Right lobe of liver (tissue), 6 donors: ENCODE measurements at regions not wholly inside any gene's neighbourhood (a gene's known extent, or its start where the extent isn't known, plus 50 kb on each side); places are given as distances from the start of the nearest gene placed in this dataset.

Experiments
- ATAC-seq, 4 donors: fragments of 200-7000 bp; cut with Tn5 transposase; one replicate each; pipeline ENCODE4 v1.9.1; 2020; ENCODE audit warnings: mild to moderate bottlenecking in 4 of 4, moderate library complexity in 4 of 4
- DNase-seq, 3 donors: peaks; one replicate each; pipeline ENCODE4 v3.0.0-alpha.2; 2020
- H3K27ac ChIP-seq, 3 donors: fragments of 200-600 bp; one replicate each; pipeline ENCODE4 v1.8.0; 2022
- H3K27me3 ChIP-seq, 2 donors: fragments of 200-600 bp; one replicate each; pipeline ENCODE4 v1.8.0; 2022
- H3K36me3 ChIP-seq, 4 donors: fragments of 200-600 bp; sonication (generic) in 1 of 4; one replicate each; pipeline versions ENCODE4 v1.5.1 to v1.8.0; 2017 to 2022; ENCODE audit warnings: control low read depth in 1 of 4
- H3K4me1 ChIP-seq, 4 donors: fragments of 200-600 bp; sonication (generic) in 1 of 4; one replicate each; pipeline versions ENCODE4 v1.5.1 to v1.8.0; 2017 to 2022; ENCODE audit warnings: control low read depth in 1 of 4
- H3K4me3 ChIP-seq, 3 donors: fragments of 200-600 bp; one replicate each; pipeline ENCODE4 v1.8.0; 2022
- H3K9me3 ChIP-seq, 4 donors: fragments of 200-600 bp; sonication (generic) in 1 of 4; one replicate each; pipeline versions ENCODE4 v1.5.1 to v1.8.0; 2017 to 2022; ENCODE audit warnings: control low read depth in 1 of 4
- CTCF ChIP-seq, 4 donors: fragments of 200-600 bp in 3 of 4; fragments of 450-650 bp in 1 of 4; IDR thresholded peaks; one replicate each; pipeline versions ENCODE4 v1.5.1 to v1.8.0; 2016 to 2022; ENCODE audit warnings: antibody characterized with exemption in 4 of 4, mild to moderate bottlenecking in 2 of 4
- POLR2A ChIP-seq: fragments of 450-650 bp; IDR thresholded peaks from one replicate; pipeline ENCODE4 v1.6.1; 2017; ENCODE audit warnings: antibody characterized with exemption, mild to moderate bottlenecking
- WGBS: methylation state at CpG from one replicate; pipeline ENCODE4 v1.1.6; 2018; ENCODE audit warnings: low coverage, low lambda C conversion rate; ENCODE audit not compliant: insufficient coverage; ENCODE audit errors: missing lambda C conversion rate; 5-methylcytosine and 5-hydroxymethylcytosine counted together
- intact Hi-C, 2 donors: fragments of 100-400 bp; cut with DNase I; formaldehyde crosslinking; loops; one replicate each; pipeline versions ENCODE4 v1.11.2 to v1.14.1; 2022
- donor health status: DM: no; HTN: yes; CAD: no.
- donor health status: DM: no; HTN: no; CAD: no.
- donor health status: DM: no; HTN: no; CAD: no.
- donor health status: DM: no; HTN: yes; CAD: no.
- donor health status: DM: no; HTN: yes; CAD: no.

- TF ChIP-seq CTCF (IDR thresholded peaks at IDR 0.05): no peak
- no peak for TF ChIP-seq POLR2A
- Histone ChIP-seq H3K4me1 (no peaks in the 10 kb centered on the region), H3K27me3 (no peaks in the 10 kb centered on the region), H3K4me3 (no peak overlapping the region), H3K36me3 (no peaks in the 10 kb centered on the region), H3K27ac (no peak overlapping the region), H3K9me3 (no peaks in the 10 kb centered on the region)
- intact Hi-C loops: no loop called here
- ATAC-seq (peak in 1 of 4 donors; percentile 34), DNase-seq (no peak)
- 70% methylated on average over 2 of the region's 25 CpGs for WGBS
Observed at GRCh38 chr5:26669523-26669922, 368.9 kb downstream of the CDH9 start.

GRCh38 chr5:26669031-26669430 is 369.4 kb downstream of the CDH9 start:
- Histone ChIP-seq H3K27me3 (no peaks in the 10 kb centered on the region), H3K4me3 (no peak overlapping the region), H3K36me3 (no peaks in the 10 kb centered on the region), H3K9me3 (no peaks in the 10 kb centered on the region), H3K4me1 (no peaks in the 10 kb centered on the region), H3K27ac (no peak overlapping the region)
- TF ChIP-seq POLR2A: no peak
- no peak for TF ChIP-seq CTCF (IDR thresholded peaks at IDR 0.05)
- intact Hi-C loops: no loop called here
- WGBS: 58% methylated on average over 5 of the region's 14 CpGs
- no peak for ATAC-seq
- peak in 1 of 3 donors; percentile 16 for DNase-seq

- ATAC-seq (no peak), DNase-seq (no peak)
- Histone ChIP-seq H3K4me3 (no peak overlapping the region), H3K4me1 (no peaks in the 10 kb centered on the region), H3K27me3 (no peaks in the 10 kb centered on the region), H3K36me3 (no peaks in the 10 kb centered on the region), H3K9me3 (no peaks in the 10 kb centered on the region), H3K27ac (no peak overlapping the region)
- intact Hi-C loops: no loop called here
- TF ChIP-seq POLR2A: no peak
- no peak for TF ChIP-seq CTCF (IDR thresholded peaks at IDR 0.05)
Observed at GRCh38 chr5:26666371-26666770, 372.0 kb downstream of the CDH9 start.

GRCh38 chr5:26663500-26663899 is 374.9 kb downstream of the CDH9 start:
- no peaks in the 10 kb centered on the region for H3K27me3 ChIP-seq
- ATAC-seq (no peak), DNase-seq (no peak)
- H3K4me3 ChIP-seq: no peak overlapping the region
- H3K9me3 ChIP-seq: no peaks in the 10 kb centered on the region
- no peaks in the 10 kb centered on the region for H3K4me1 ChIP-seq
- TF ChIP-seq CTCF (IDR thresholded peaks at IDR 0.05) (no peak), POLR2A (no peak)
- no peaks in the 10 kb centered on the region for H3K36me3 ChIP-seq
- H3K27ac ChIP-seq: no peak overlapping the region
- WGBS: 43% methylated on average over 1 of the region's 1 CpG
- intact Hi-C loops: no loop called here

- DNase-seq (no peak), ATAC-seq (no peak)
- TF ChIP-seq CTCF (IDR thresholded peaks at IDR 0.05) (no peak), POLR2A (no peak)
- no peaks in the 10 kb centered on the region for H3K4me1 ChIP-seq
- no peaks in the 10 kb centered on the region for H3K36me3 ChIP-seq
- H3K9me3 ChIP-seq: no peaks in the 10 kb centered on the region
- no peak overlapping the region for H3K27ac ChIP-seq
- WGBS: 40% methylated on average over 2 of the region's 2 CpGs
- intact Hi-C loops: no loop called here
- H3K4me3 ChIP-seq: no peak overlapping the region
- no peaks in the 10 kb centered on the region for H3K27me3 ChIP-seq
Observed at GRCh38 chr5:26662806-26663360, 375.5 kb downstream of the CDH9 start.
